B cell (primary cell): ENCODE measurements at regions not wholly inside any gene's neighbourhood (a gene's known extent, or its start where the extent isn't known, plus 50 kb on each side); places are given as distances from the start of the nearest gene placed in this dataset.
A peak's percentile ranks its signal among the peaks of the same experiment; 100 is the strongest.

Experiments
- ATAC-seq: fragments of 200-7000 bp; cut with Tn5 transposase; one replicate; pipeline ENCODE4 v1.10.0; 2021; ENCODE audit warnings: low read depth, mild to moderate bottlenecking, moderate number of reproducible peaks, moderate library complexity
- CTCF ChIA-PET: fragments of 350-600 bp; sonication (Branson Sonifier 250); formaldehyde crosslinking; loops from one replicate; lab custom pipeline; 2021; ENCODE audit warnings: antibody characterized with exemption, inconsistent platforms; lab: Charles Lee
- POLR2A ChIA-PET: fragments of 350-600 bp; sonication (Branson Sonifier 250); formaldehyde crosslinking; loops from one replicate; lab custom pipeline; 2021; ENCODE audit warnings: antibody characterized with exemption; lab: Charles Lee
- DNase-seq: peaks from one replicate; pipeline ENCODE4 v3.0.0; 2013
- H2AFZ ChIP-seq: 2 replicates; pipeline ENCODE4 v1.6.1; 2012; ENCODE audit warnings: mild to moderate bottlenecking, low read depth, low read length; ENCODE audit not compliant: insufficient read depth, poor library complexity, severe bottlenecking
- H3K27ac ChIP-seq, 2 donors: 1 replicate in 1 of 2; 2 replicates in 1 of 2; pipeline ENCODE4 v1.5.1; 2012 to 2013; ENCODE audit warnings: low read length in 2 of 2, mild to moderate bottlenecking in 2 of 2, moderate library complexity in 1 of 2
- H3K27me3 ChIP-seq, 4 experiments: fragments of 200-600 bp in 1 of 4; sonication (generic) in 1 of 4; replicated peaks in 1 of 4; 1 replicate in 2 of 4; 2 replicates in 2 of 4; pipeline versions ENCODE4 v1.6.1 to v1.7.0; 2013 to 2016; ENCODE audit warnings: low read length in 3 of 4, mild to moderate bottlenecking in 2 of 4, mixed read lengths in 1 of 4, moderate library complexity in 1 of 4; ENCODE audit not compliant: insufficient read depth in 4 of 4, control insufficient read depth in 3 of 4; ENCODE audit errors: control extremely low read depth in 1 of 4
- H3K36me3 ChIP-seq, 2 experiments: replicated peaks in 1 of 2; 1 replicate in 1 of 2; 2 replicates in 1 of 2; pipeline versions ENCODE4 v1.6.1 to v1.7.1; 2013; ENCODE audit warnings: low read length in 1 of 2; ENCODE audit not compliant: insufficient read depth in 2 of 2, control insufficient read depth in 1 of 2; ENCODE audit errors: control extremely low read depth in 1 of 2, extremely low read depth in 1 of 2
- H3K4me1 ChIP-seq, 2 donors: fragments of 200-600 bp in 1 of 2; sonication (generic) in 1 of 2; 1 replicate in 1 of 2; 2 replicates in 1 of 2; pipeline versions ENCODE4 v1.5.1 to v1.6.1; 2013 to 2017; ENCODE audit warnings: low read length in 2 of 2; ENCODE audit not compliant: control insufficient read depth in 2 of 2, insufficient read depth in 2 of 2
- H3K4me2 ChIP-seq: replicated peaks from 2 replicates; pipeline ENCODE3; 2012; ENCODE audit warnings: mild to moderate bottlenecking, low read depth, low read length; ENCODE audit not compliant: poor library complexity, severe bottlenecking
- H3K4me3 ChIP-seq, 5 experiments: fragments of 200-600 bp in 1 of 5; sonication (generic) in 1 of 5; 1 replicate in 3 of 5; 2 replicates in 2 of 5; pipeline versions ENCODE4 v1.5.1 to v1.7.0; 2011 to 2016; ENCODE audit warnings: low read length in 4 of 5, mild to moderate bottlenecking in 4 of 5, low read depth in 2 of 5, control low read depth in 1 of 5, moderate library complexity in 1 of 5; ENCODE audit not compliant: insufficient read depth in 1 of 5; ENCODE audit errors: control extremely low read depth in 1 of 5, extremely low read depth in 1 of 5
- H3K79me2 ChIP-seq: fragments of 200-600 bp; sonication (generic); one replicate; pipeline ENCODE4 v1.6.0; 2016; ENCODE audit warnings: low read length; ENCODE audit not compliant: control insufficient read depth, insufficient read depth
- H3K9ac ChIP-seq: fragments of 200-600 bp; sonication (generic); 2 replicates; pipeline ENCODE4 v1.6.1; 2017; ENCODE audit warnings: mild to moderate bottlenecking, low read length, moderate library complexity
- H3K9me3 ChIP-seq, 3 donors: one replicate each; pipeline versions ENCODE4 v1.6.1 to v1.7.1; 2013; ENCODE audit warnings: low read length in 2 of 3; ENCODE audit not compliant: control insufficient read depth in 2 of 3, insufficient read depth in 1 of 3; ENCODE audit errors: control extremely low read depth in 1 of 3
- H4K20me1 ChIP-seq: 2 replicates; pipeline ENCODE4 v1.6.0; 2012; ENCODE audit warnings: mild to moderate bottlenecking, low read length; ENCODE audit not compliant: insufficient read depth, control insufficient read depth, poor library complexity, severe bottlenecking
- H3K27ac Mint-ChIP-seq: one replicate; pipeline ENCODE4 v1.8.0; 2021; ENCODE audit warnings: mixed read lengths
- H3K27me3 Mint-ChIP-seq: one replicate; pipeline ENCODE4 v1.8.0; 2021; ENCODE audit warnings: mixed read lengths
- H3K4me1 Mint-ChIP-seq: one replicate; pipeline ENCODE4 v1.8.0; 2021; ENCODE audit warnings: mixed read lengths
- H3K4me3 Mint-ChIP-seq: one replicate; pipeline ENCODE4 v1.8.0; 2021; ENCODE audit warnings: mixed read lengths
- H3K9me3 Mint-ChIP-seq: one replicate; pipeline ENCODE4 v1.8.0; 2022; ENCODE audit warnings: mixed read lengths; ENCODE audit not compliant: insufficient read depth
- EZH2 ChIP-seq: IDR thresholded peaks from 2 replicates; pipeline ENCODE4 v1.6.1; 2012; ENCODE audit warnings: borderline replicate concordance, low read depth, mild to moderate bottlenecking, moderate library complexity, low read length; ENCODE audit not compliant: insufficient read depth, poor library complexity, severe bottlenecking
- WGBS: methylation state at CpG from one replicate; pipeline ENCODE4 v1.1.5; 2013; ENCODE audit warnings: missing lambda C conversion rate; ENCODE audit not compliant: insufficient coverage; 5-methylcytosine and 5-hydroxymethylcytosine counted together
- intact Hi-C: fragments of 100-400 bp; cut with micrococcal nuclease; formaldehyde crosslinking; loops from one replicate; pipeline ENCODE4 v1.10.0; 2022
- TF ChIP-seq, protein P1 (sequence below): fragments of 200-600 bp; IDR thresholded peaks from one replicate; pipeline ENCODE4 v1.8.0; 2022; ENCODE audit warnings: antibody characterized with exemption, mild to moderate bottlenecking

DNA sequence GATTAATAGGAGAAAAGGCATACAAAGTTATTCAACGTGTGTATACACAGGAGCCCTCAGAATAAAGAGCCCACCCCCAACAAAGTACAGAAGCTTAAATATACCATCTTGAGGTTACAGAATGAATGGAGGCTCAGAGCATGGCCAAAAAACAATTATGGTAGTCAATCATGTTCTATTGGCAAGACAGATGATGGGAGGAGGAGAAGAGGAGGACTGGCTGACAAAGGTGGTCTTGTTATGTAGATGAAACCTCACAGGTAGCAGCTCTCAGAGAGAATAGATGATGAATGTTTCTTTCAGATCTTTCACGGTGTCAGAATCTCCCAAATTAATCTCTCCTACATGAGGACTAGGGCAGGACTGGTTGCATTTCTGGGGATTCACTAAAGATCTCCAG, 66.0 kb downstream of the ARL4C start:
- Mint-ChIP-seq H3K27ac (no peak overlapping the region), H3K4me1 (peaks cover 39% of the 10 kb centered on the region), H3K9me3 (no peaks in the 10 kb centered on the region), H3K27me3 (no peaks in the 10 kb centered on the region), H3K4me3 (no peak overlapping the region)
- POLR2A ChIA-PET, result interaction anchor here (6.6 kb wide), 1 partner anchor 15 kb away, joined by 35 read pairs; no protein-coding TSS in a partner anchor
- no peak for ATAC-seq
- no peaks in the 10 kb centered on the region for H3K36me3 ChIP-seq
- CTCF ChIA-PET, result interaction anchor here (1.4 kb wide), 1 partner anchor 65 kb away, joined by 3 read pairs; no protein-coding TSS in a partner anchor
- no peak for TF ChIP-seq EZH2
- TF ChIP-seq, protein P1, sequence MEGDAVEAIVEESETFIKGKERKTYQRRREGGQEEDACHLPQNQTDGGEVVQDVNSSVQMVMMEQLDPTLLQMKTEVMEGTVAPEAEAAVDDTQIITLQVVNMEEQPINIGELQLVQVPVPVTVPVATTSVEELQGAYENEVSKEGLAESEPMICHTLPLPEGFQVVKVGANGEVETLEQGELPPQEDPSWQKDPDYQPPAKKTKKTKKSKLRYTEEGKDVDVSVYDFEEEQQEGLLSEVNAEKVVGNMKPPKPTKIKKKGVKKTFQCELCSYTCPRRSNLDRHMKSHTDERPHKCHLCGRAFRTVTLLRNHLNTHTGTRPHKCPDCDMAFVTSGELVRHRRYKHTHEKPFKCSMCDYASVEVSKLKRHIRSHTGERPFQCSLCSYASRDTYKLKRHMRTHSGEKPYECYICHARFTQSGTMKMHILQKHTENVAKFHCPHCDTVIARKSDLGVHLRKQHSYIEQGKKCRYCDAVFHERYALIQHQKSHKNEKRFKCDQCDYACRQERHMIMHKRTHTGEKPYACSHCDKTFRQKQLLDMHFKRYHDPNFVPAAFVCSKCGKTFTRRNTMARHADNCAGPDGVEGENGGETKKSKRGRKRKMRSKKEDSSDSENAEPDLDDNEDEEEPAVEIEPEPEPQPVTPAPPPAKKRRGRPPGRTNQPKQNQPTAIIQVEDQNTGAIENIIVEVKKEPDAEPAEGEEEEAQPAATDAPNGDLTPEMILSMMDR, result no peak
- H3K4me3 ChIP-seq, result no peak overlapping the region
- H3K27ac ChIP-seq, result no peak overlapping the region
- no peak overlapping the region for H3K4me2 ChIP-seq
- H4K20me1 ChIP-seq, result no peaks in the 10 kb centered on the region
- DNase-seq, result no peak
- H3K9ac ChIP-seq, result no peak overlapping the region
- no peaks in the 10 kb centered on the region for H3K79me2 ChIP-seq
- WGBS, result no CpG with 5 or more reads among the region's 2 CpGs
- intact Hi-C loops, result no loop called here
- H3K27me3 ChIP-seq, result no peaks in the 10 kb centered on the region
- H3K4me1 ChIP-seq, result peaks cover 35 to 39% of the 10 kb centered on the region in 2 donors
- no peaks in the 10 kb centered on the region for H3K9me3 ChIP-seq
- H2AFZ ChIP-seq, result no peak overlapping the region

DNA sequence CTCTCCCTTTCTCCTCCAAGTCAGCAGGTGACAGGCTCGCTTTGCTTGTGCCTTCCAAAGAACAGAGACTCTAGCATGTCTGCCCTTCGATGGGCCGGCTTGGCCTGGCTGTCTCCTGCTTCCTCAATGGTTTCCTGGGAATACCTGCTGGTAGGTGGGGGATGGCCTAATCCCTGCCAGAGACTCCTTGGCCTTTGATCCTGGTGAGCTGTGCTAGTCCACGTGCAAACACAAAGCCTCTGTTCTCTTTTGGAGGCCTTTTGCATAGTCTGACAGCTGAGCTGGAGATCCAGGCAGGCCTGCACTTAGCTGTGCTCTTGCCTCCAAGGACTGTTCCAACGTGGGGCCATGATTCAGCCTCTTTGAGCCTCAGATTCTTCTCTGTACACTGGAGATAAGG, 67.6 kb downstream of the ARL4C start:
- H3K4me1 Mint-ChIP-seq, result peaks cover 50% of the 10 kb centered on the region
- H3K27ac Mint-ChIP-seq, result no peak overlapping the region
- H3K4me3 Mint-ChIP-seq, result no peak overlapping the region
- H3K9me3 ChIP-seq, result peaks cover 0 to 9% (median 0%) of the 10 kb centered on the region in 3 donors
- no peak overlapping the region for H2AFZ ChIP-seq
- CTCF ChIA-PET, result no interaction called here
- no peak overlapping the region for H3K27ac ChIP-seq
- H3K4me3 ChIP-seq, result no peak overlapping the region
- no peak overlapping the region for H3K9ac ChIP-seq
- peak overlapping the region; percentile 4 for H3K4me2 ChIP-seq
- no peaks in the 10 kb centered on the region for H3K27me3 Mint-ChIP-seq
- POLR2A ChIA-PET, result interaction anchor here (6.6 kb wide), 1 partner anchor 16 kb away, joined by 35 read pairs; no protein-coding TSS in a partner anchor
- WGBS, result 87% methylated on average over 5 of the region's 5 CpGs
- H3K4me1 ChIP-seq, result peaks cover 50 to 53% of the 10 kb centered on the region in 2 donors
- intact Hi-C loops, result no loop called here
- no peaks in the 10 kb centered on the region for H3K27me3 ChIP-seq
- ATAC-seq, result no peak
- no peaks in the 10 kb centered on the region for H3K36me3 ChIP-seq
- TF ChIP-seq, protein P1, result no peak
- TF ChIP-seq EZH2, result no peak
- H3K9me3 Mint-ChIP-seq, result no peaks in the 10 kb centered on the region
- no peaks in the 10 kb centered on the region for H4K20me1 ChIP-seq
- H3K79me2 ChIP-seq, result no peaks in the 10 kb centered on the region
- no peak for DNase-seq
